IMR-90 (cell line): ENCODE measurements at regions not wholly inside any gene's neighbourhood (a gene's known extent, or its start where the extent isn't known, plus 50 kb on each side); places are given as distances from the start of the nearest gene placed in this dataset.
"Not testable (repeated sequence)": the region's sequence is repeated elsewhere in the genome, so short reads cannot be mapped to it uniquely, and the experiment has no call there.

Source experiments
- CTCF ChIP-seq: conservative IDR thresholded peaks from 2 replicates; pipeline ENCODE4 v1.5.1; 2012; ENCODE audit warnings: mild to moderate bottlenecking, low read depth, low read length, improper control_type of control experiment
- SMC3 ChIP-seq: fragments of 150-350 bp; IDR thresholded peaks from 2 replicates; pipeline ENCODE4 v1.6.1; 2016; ENCODE audit warnings: low read depth, mild to moderate bottlenecking, antibody characterized with exemption, low read length, moderate library complexity

GRCh38 chr2:110285002-110285401 is 72.7 kb upstream of the MTLN start:
- TF ChIP-seq CTCF, SMC3: not testable (repeated sequence)
